HepG2 (cell line): ENCODE measurements at regions not wholly inside any gene's neighbourhood (a gene's known extent, or its start where the extent isn't known, plus 50 kb on each side); places are given as distances from the start of the nearest gene placed in this dataset.

Experiments
- ATAC-seq: fragments of 200-7000 bp; cut with Tn5 transposase; 3 replicates; pipeline ENCODE4 v1.9.1; 2020; ENCODE audit warnings: mild to moderate bottlenecking, moderate library complexity
- BruUV-seq: library from RNA; stranded (reverse); fragments of 400-500 nt; replicated peaks from 2 replicates; lab custom pipeline; 2021; lab: Mats Ljungman, UMichigan
- CTCF ChIA-PET: fragments of 300-600 bp; formaldehyde crosslinking; extraction: SDS; loops from one replicate; lab custom pipeline; 2021; ENCODE audit warnings: low total read pairs, inconsistent platforms, low intra/inter-chr PET ratio; lab: Yijun Ruan, JAX
- POLR2A ChIA-PET: fragments of 350-600 bp; sonication (Branson Sonifier 250); formaldehyde crosslinking; loops from one replicate; lab custom pipeline; 2020; ENCODE audit warnings: antibody characterized with exemption, inconsistent platforms; lab: Yijun Ruan, JAX
- DNase-seq: peaks from one replicate; pipeline ENCODE4 v3.0.0-alpha.2; 2015; ENCODE audit warnings: low spot score
- FAIRE-seq: peaks from 3 replicates; lab custom pipeline; 2011; peaks lifted over from hg19 to GRCh38; lab: Jason Lieb, UNC
- H2AFZ ChIP-seq: one replicate; pipeline ENCODE4 v1.6.1; 2011; ENCODE audit warnings: low read length, inconsistent platforms
- H3K27ac ChIP-seq: fragments of 300-600 bp; 3 replicates; pipeline ENCODE4 v1.8.0; 2011; ENCODE audit warnings: mixed run types, mild to moderate bottlenecking, mixed read lengths, low read length, inconsistent platforms; ENCODE audit not compliant: insufficient read depth; ENCODE audit errors: extremely low read length
- H3K27me3 ChIP-seq, 2 experiments: fragments of 200-600 bp in 1 of 2; 2 replicates in 1 of 2; 3 replicates in 1 of 2; pipeline versions ENCODE4 v1.6.0 to v1.8.0; 2011; ENCODE audit warnings: low read length in 2 of 2, mild to moderate bottlenecking in 2 of 2, moderate library complexity in 2 of 2, inconsistent platforms in 1 of 2; ENCODE audit not compliant: insufficient read depth in 2 of 2, control insufficient read depth in 1 of 2
- H3K36me3 ChIP-seq, 2 experiments: fragments of 200-600 bp in 1 of 2; replicated peaks in 1 of 2; 2 replicates in 1 of 2; 3 replicates in 1 of 2; pipeline versions ENCODE4 v1.5.1 to v1.8.0; 2011; ENCODE audit warnings: low read length in 2 of 2, inconsistent platforms in 1 of 2; ENCODE audit not compliant: insufficient read depth in 2 of 2, control insufficient read depth in 1 of 2
- H3K4me1 ChIP-seq: 2 replicates; pipeline ENCODE4 v1.5.1; 2012; ENCODE audit warnings: low read length, inconsistent platforms; ENCODE audit not compliant: insufficient read depth
- H3K4me2 ChIP-seq: 2 replicates; pipeline ENCODE4 v1.6.0; 2011; ENCODE audit warnings: low read depth, low read length, inconsistent platforms
- H3K4me3 ChIP-seq, 3 experiments: fragments of 200-600 bp in 1 of 3; sonication (generic), shearing (Covaris generic) in 1 of 3; replicated peaks in 1 of 3; 2 replicates each; pipeline ENCODE4 v1.5.1; 2011 to 2016; ENCODE audit warnings: low read length in 3 of 3, inconsistent platforms in 2 of 3, low read depth in 2 of 3, mild to moderate bottlenecking in 2 of 3, control low read depth in 1 of 3, mixed read lengths in 1 of 3; ENCODE audit not compliant: insufficient read depth in 1 of 3
- H3K79me2 ChIP-seq: one replicate; pipeline ENCODE4 v1.6.1; 2011; ENCODE audit warnings: low read length, inconsistent platforms; ENCODE audit not compliant: insufficient read depth
- H3K9ac ChIP-seq: 2 replicates; pipeline ENCODE4 v1.6.0; 2011; ENCODE audit warnings: mild to moderate bottlenecking, low read depth, low read length, inconsistent platforms; ENCODE audit not compliant: insufficient read depth
- H3K9me3 ChIP-seq: 2 replicates; pipeline ENCODE4 v1.5.1; 2012; ENCODE audit warnings: mild to moderate bottlenecking, low read length
- H4K20me1 ChIP-seq: 2 replicates; pipeline ENCODE4 v1.6.0; 2011; ENCODE audit warnings: inconsistent platforms, mild to moderate bottlenecking, low read length, moderate library complexity; ENCODE audit not compliant: insufficient read depth
- CREB1 ChIP-seq, 2 experiments: fragments of 450-650 bp in 1 of 2; IDR thresholded peaks; 2 replicates each; pipeline ENCODE4 v1.6.1; 2016 to 2017; ENCODE audit warnings: control low read depth in 1 of 2, mild to moderate bottlenecking in 1 of 2, missing compliant biosample characterization in 1 of 2, missing genetic modification characterization in 1 of 2
- ELF4 ChIP-seq: sonication (generic); formaldehyde crosslinking; IDR thresholded peaks from 2 replicates; pipeline ENCODE4 v1.5.0; 2020; ENCODE audit warnings: missing genetic modification reagents, mild to moderate bottlenecking, moderate library complexity, borderline replicate concordance
- FOXC1 ChIP-seq: sonication (generic); formaldehyde crosslinking; IDR thresholded peaks from 2 replicates; pipeline ENCODE4 v1.8.0; 2022; ENCODE audit warnings: mild to moderate bottlenecking, missing genetic modification reagents, borderline replicate concordance
- FOXK1 ChIP-seq: sonication (generic); formaldehyde crosslinking; IDR thresholded peaks from 2 replicates; pipeline ENCODE4 v1.4.0; 2020; ENCODE audit warnings: low read depth, missing genetic modification reagents, borderline replicate concordance
- GLMP ChIP-seq: sonication (generic); formaldehyde crosslinking; IDR thresholded peaks from 2 replicates; pipeline ENCODE4 v1.9.0; 2021; ENCODE audit warnings: missing genetic modification reagents, mild to moderate bottlenecking, borderline replicate concordance
- GRHL1 ChIP-seq: sonication (generic); formaldehyde crosslinking; conservative IDR thresholded peaks from 2 replicates; pipeline ENCODE4 v1.8.0; 2022; ENCODE audit warnings: missing genetic modification reagents
- NFKB2 ChIP-seq: sonication (generic); formaldehyde crosslinking; IDR thresholded peaks from 2 replicates; pipeline ENCODE4 v1.4.0; 2020; ENCODE audit warnings: missing genetic modification reagents, borderline replicate concordance
- ZMAT5 ChIP-seq: sonication (generic); formaldehyde crosslinking; IDR thresholded peaks from 2 replicates; pipeline ENCODE4 v1.5.0; 2020; ENCODE audit warnings: mild to moderate bottlenecking, low read depth, missing genetic modification reagents, borderline replicate concordance
- ZMYM4 ChIP-seq: sonication (generic); formaldehyde crosslinking; IDR thresholded peaks from 2 replicates; pipeline ENCODE4 v1.8.1; 2023; ENCODE audit warnings: mild to moderate bottlenecking, missing genetic modification reagents
- ZNF564 ChIP-seq: sonication (generic); formaldehyde crosslinking; IDR thresholded peaks from 2 replicates; pipeline ENCODE4 v1.8.1; 2023; ENCODE audit warnings: mild to moderate bottlenecking, missing genetic modification reagents
- ZNF580 ChIP-seq: IDR thresholded peaks from 2 replicates; pipeline ENCODE4 v1.6.1; 2016; ENCODE audit warnings: low read depth, borderline replicate concordance
- WGBS: methylation state at CpG from one replicate; pipeline ENCODE4 v1.1.6; 2017; ENCODE audit warnings: low lambda C conversion rate; 5-methylcytosine and 5-hydroxymethylcytosine counted together
- in situ Hi-C: cut with HindIII; loops from 2 replicates; pipeline ENCODE4 v1.10.0; 2017; ENCODE audit warnings: low pct_unique_long_range_greater_than_20kb; ENCODE audit not compliant: extremely low pct_ligation_motif_present
- intact Hi-C: fragments of 100-400 bp; cut with micrococcal nuclease; formaldehyde crosslinking; loops from one replicate; pipeline ENCODE4 v1.10.0; 2022; ENCODE audit not compliant: unreplicated experiment
- TF ChIP-seq, protein P1 (sequence below): sonication (generic); formaldehyde crosslinking; IDR thresholded peaks from 2 replicates; pipeline ENCODE4 v1.5.1; 2020; ENCODE audit warnings: mild to moderate bottlenecking, moderate library complexity, missing genetic modification reagents

GRCh38 chr12:112665958-112666357 lies 125.6 kb upstream of the RPH3A start:
- Histone ChIP-seq H3K79me2 (no peaks in the 10 kb centered on the region), H3K4me3 (no peak overlapping the region), H3K9me3 (no peaks in the 10 kb centered on the region), H4K20me1 (no peaks in the 10 kb centered on the region), H3K4me2 (no peak overlapping the region), H3K27me3 (no peaks in the 10 kb centered on the region), H3K36me3 (no peaks in the 10 kb centered on the region), H3K27ac (no peak overlapping the region)
- CTCF ChIA-PET = no interaction called here
- BruUV-seq = no TSS peak
- in situ Hi-C loops = no loop called here
- no peak for FAIRE-seq
- no peak for ATAC-seq
- DNase-seq = no peak
- TF ChIP-seq ELF4 (CRISPR knock-in tag) (no peak), ZNF580 (CRISPR knock-in tag) (no peak), ZNF564 (CRISPR knock-in tag) (no peak), CREB1 (IDR thresholded peaks at IDR 0.05) (no peak), CREB1 (CRISPR knock-in tag; IDR thresholded peaks at IDR 0.05) (no peak), NFKB2 (CRISPR knock-in tag) (no peak), GLMP (CRISPR knock-in tag) (no peak), ZMAT5 (CRISPR knock-in tag) (no peak), FOXK1 (CRISPR knock-in tag) (no peak), GRHL1 (CRISPR knock-in tag) (no peak), FOXC1 (CRISPR knock-in tag) (no peak), ZMYM4 (no peak)
- TF ChIP-seq, protein P1, sequence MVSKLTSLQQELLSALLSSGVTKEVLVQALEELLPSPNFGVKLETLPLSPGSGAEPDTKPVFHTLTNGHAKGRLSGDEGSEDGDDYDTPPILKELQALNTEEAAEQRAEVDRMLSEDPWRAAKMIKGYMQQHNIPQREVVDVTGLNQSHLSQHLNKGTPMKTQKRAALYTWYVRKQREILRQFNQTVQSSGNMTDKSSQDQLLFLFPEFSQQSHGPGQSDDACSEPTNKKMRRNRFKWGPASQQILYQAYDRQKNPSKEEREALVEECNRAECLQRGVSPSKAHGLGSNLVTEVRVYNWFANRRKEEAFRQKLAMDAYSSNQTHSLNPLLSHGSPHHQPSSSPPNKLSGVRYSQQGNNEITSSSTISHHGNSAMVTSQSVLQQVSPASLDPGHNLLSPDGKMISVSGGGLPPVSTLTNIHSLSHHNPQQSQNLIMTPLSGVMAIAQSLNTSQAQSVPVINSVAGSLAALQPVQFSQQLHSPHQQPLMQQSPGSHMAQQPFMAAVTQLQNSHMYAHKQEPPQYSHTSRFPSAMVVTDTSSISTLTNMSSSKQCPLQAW (CRISPR knock-in tag) = no peak
- TF ChIP-seq, all 625 proteins: peak for 0
- WGBS = 0% methylated on average over 2 of the region's 2 CpGs
- intact Hi-C loops = no loop called here
- H3K9ac ChIP-seq = no peak overlapping the region
- no peak overlapping the region for H2AFZ ChIP-seq
- H3K4me1 ChIP-seq = no peaks in the 10 kb centered on the region
- POLR2A ChIA-PET = no interaction called here
